ENCODE measurements at regions not wholly inside any gene's neighbourhood (a gene's known extent, or its start where the extent isn't known, plus 50 kb on each side); places are given as distances from the start of the nearest gene placed in this dataset.

GRCh38 chr10:117681104-117681503 lies 138.6 kb downstream of the EMX2 start:
- TF ChIP-seq RAD21 (conservative IDR thresholded peaks at IDR 0.05 in 1 of 2, IDR thresholded peaks at IDR 0.05 in 1 of 2) (no peak), REST (IDR thresholded peaks at IDR 0.05) (no peak), PBX3 (IDR thresholded peaks at IDR 0.05) (no peak), RCOR1 (IDR thresholded peaks at IDR 0.05; ENCODE audit: low read depth, low read length) (no peak), CTCF (IDR thresholded peaks at IDR 0.05) (no peak), POLR2A (IDR thresholded peaks at IDR 0.05; ENCODE audit: low read length) (no peak), TP53 (CRISPR knock-in tag; IDR thresholded peaks at IDR 0.05) (no peak), CBX2 (IDR thresholded peaks at IDR 0.05; ENCODE audit: borderline replicate concordance, low read depth) (no peak), EHMT2 (IDR thresholded peaks at IDR 0.05; ENCODE audit: low read depth) (no peak), MAX (IDR thresholded peaks at IDR 0.05) (no peak), MAZ (IDR thresholded peaks at IDR 0.05; ENCODE audit: borderline replicate concordance, low read depth, low read length) (no peak), BHLHE40 (IDR thresholded peaks at IDR 0.05; ENCODE audit: low read depth, low read length) (no peak), KDM5A (IDR thresholded peaks at IDR 0.05) (no peak)

All from A549 (cell line).